CD4-positive, CD25-positive, alpha-beta regulatory T cell (primary cell): ENCODE measurements at regions not wholly inside any gene's neighbourhood (a gene's known extent, or its start where the extent isn't known, plus 50 kb on each side); places are given as distances from the start of the nearest gene placed in this dataset.
"Not testable (repeated sequence)": the region's sequence is repeated elsewhere in the genome, so short reads cannot be mapped to it uniquely, and the experiment has no call there.

Experiments used
- ATAC-seq, 2 donors: fragments of 150-1000 bp; cut with Tn5 transposase; one replicate each; pipeline ENCODE4 v1.10.0; 2021; ENCODE audit warnings: low read depth in 2 of 2, moderate number of reproducible peaks in 2 of 2, moderate library complexity in 1 of 2
- DNase-seq, 3 donors: peaks; one replicate each; pipeline versions ENCODE4 v3.0.0 to v3.0.0-alpha.2; 2012 to 2022; ENCODE audit warnings: mixed read lengths in 1 of 3
- H3K27ac ChIP-seq: one replicate; pipeline ENCODE4 v1.7.0; 2013; ENCODE audit warnings: mild to moderate bottlenecking, low read length; ENCODE audit not compliant: insufficient read depth, poor library complexity, severe bottlenecking
- H3K27me3 ChIP-seq: one replicate; pipeline ENCODE4 v1.7.0; 2013; ENCODE audit warnings: low read length; ENCODE audit not compliant: control insufficient read depth, insufficient read depth
- H3K36me3 ChIP-seq: one replicate; pipeline ENCODE4 v1.7.0; 2013; ENCODE audit warnings: mild to moderate bottlenecking, low read length, moderate library complexity; ENCODE audit not compliant: control insufficient read depth, insufficient read depth
- H3K4me1 ChIP-seq: 2 replicates; pipeline ENCODE4 v1.7.0; 2013; ENCODE audit warnings: mild to moderate bottlenecking, low read length; ENCODE audit not compliant: insufficient read depth, control insufficient read depth, poor library complexity, severe bottlenecking
- H3K4me3 ChIP-seq: one replicate; pipeline ENCODE4 v1.7.0; 2013; ENCODE audit warnings: low read depth, mild to moderate bottlenecking, low read length, moderate library complexity
- H3K9me3 ChIP-seq, 2 experiments: 1 replicate in 1 of 2; 2 replicates in 1 of 2; pipeline ENCODE4 v1.7.0; 2013; ENCODE audit warnings: low read length in 2 of 2, mild to moderate bottlenecking in 1 of 2, moderate library complexity in 1 of 2; ENCODE audit not compliant: control insufficient read depth in 2 of 2
- H3K27ac Mint-ChIP-seq, 3 donors: one replicate each; pipeline ENCODE4 v1.8.0; 2020 to 2022; ENCODE audit warnings: mild to moderate bottlenecking in 3 of 3, mixed read lengths in 3 of 3, moderate library complexity in 2 of 3
- H3K27me3 Mint-ChIP-seq: one replicate; pipeline ENCODE4 v1.8.0; 2022; ENCODE audit warnings: mild to moderate bottlenecking, mixed read lengths
- H3K36me3 Mint-ChIP-seq: one replicate; pipeline ENCODE4 v1.8.0; 2020; ENCODE audit warnings: mixed read lengths
- H3K4me1 Mint-ChIP-seq, 4 donors: one replicate each; pipeline ENCODE4 v1.8.0; 2020 to 2022; ENCODE audit warnings: mixed read lengths in 4 of 4, mild to moderate bottlenecking in 1 of 4
- H3K4me3 Mint-ChIP-seq, 4 donors: one replicate each; pipeline ENCODE4 v1.8.0; 2020 to 2022; ENCODE audit warnings: mild to moderate bottlenecking in 4 of 4, mixed read lengths in 4 of 4, moderate library complexity in 3 of 4
- H3K9me3 Mint-ChIP-seq, 7 donors: one replicate each; pipeline ENCODE4 v1.8.0; 2020 to 2022; ENCODE audit warnings: mixed read lengths in 7 of 7, mild to moderate bottlenecking in 3 of 7, moderate library complexity in 2 of 7

GRCh38 chr9:74057051-74057450, 440.1 kb upstream of the RORB start:
- not testable (repeated sequence) for H3K27me3 ChIP-seq, ATAC-seq, H3K36me3 ChIP-seq, H3K27me3 Mint-ChIP-seq, H3K36me3 Mint-ChIP-seq, H3K4me3 ChIP-seq, H3K27ac Mint-ChIP-seq, H3K27ac ChIP-seq, H3K4me1 Mint-ChIP-seq, DNase-seq, H3K9me3 ChIP-seq, H3K4me3 Mint-ChIP-seq, H3K4me1 ChIP-seq
- H3K9me3 Mint-ChIP-seq: peaks cover 0 to 10% (median 6%) of the 10 kb centered on the region in 7 donors

- H3K4me1 Mint-ChIP-seq: no peaks in the 10 kb centered on the region
Observed at GRCh38 chr9:74064702-74065101, 432.4 kb upstream of the RORB start.

GRCh38 chr9:74066128-74066527, 431.0 kb upstream of the RORB start:
- H3K4me1 Mint-ChIP-seq: no peaks in the 10 kb centered on the region
- H3K27ac Mint-ChIP-seq: no peak overlapping the region
- H3K27me3 ChIP-seq: no peaks in the 10 kb centered on the region
- peaks cover 4 to 21% (median 9%) of the 10 kb centered on the region in 7 donors for H3K9me3 Mint-ChIP-seq
- H3K27ac ChIP-seq: no peak overlapping the region
- H3K4me3 Mint-ChIP-seq: no peak overlapping the region
- peaks cover 0 to 2% of the 10 kb centered on the region in 2 experiments for H3K9me3 ChIP-seq
- H3K36me3 Mint-ChIP-seq: no peaks in the 10 kb centered on the region
- H3K4me1 ChIP-seq: no peaks in the 10 kb centered on the region
- H3K4me3 ChIP-seq: no peak overlapping the region
- no peak for ATAC-seq
- H3K36me3 ChIP-seq: no peaks in the 10 kb centered on the region
- peaks cover 5% of the 10 kb centered on the region for H3K27me3 Mint-ChIP-seq
- no peak for DNase-seq

More at GRCh38 chr9:74064702-74065101, 432.4 kb upstream of the RORB start:
- Histone ChIP-seq H3K4me1 (no peaks in the 10 kb centered on the region), H3K27me3 (no peaks in the 10 kb centered on the region), H3K36me3 (no peaks in the 10 kb centered on the region), H3K9me3 (peaks cover 0 to 2% of the 10 kb centered on the region in 2 experiments), H3K27ac (no peak overlapping the region), H3K4me3 (no peak overlapping the region)
- Mint-ChIP-seq H3K4me3 (no peak overlapping the region), H3K9me3 (peaks cover 2 to 15% (median 12%) of the 10 kb centered on the region in 7 donors), H3K36me3 (no peaks in the 10 kb centered on the region), H3K27ac (no peak overlapping the region), H3K27me3 (peaks cover 5% of the 10 kb centered on the region)
- no peak for ATAC-seq
- DNase-seq: no peak

- DNase-seq: no peak
- H3K27ac ChIP-seq: no peak overlapping the region
- no peak overlapping the region for H3K4me3 Mint-ChIP-seq
- H3K27ac Mint-ChIP-seq: no peak overlapping the region
- H3K4me3 ChIP-seq: no peak overlapping the region
- H3K27me3 Mint-ChIP-seq: peaks cover 5% of the 10 kb centered on the region
- H3K9me3 Mint-ChIP-seq: peaks cover 4 to 25% (median 8%) of the 10 kb centered on the region in 7 donors
- ATAC-seq: no peak
- peaks cover 0 to 2% of the 10 kb centered on the region in 2 experiments for H3K9me3 ChIP-seq
- no peaks in the 10 kb centered on the region for H3K4me1 ChIP-seq
- H3K27me3 ChIP-seq: no peaks in the 10 kb centered on the region
- H3K36me3 ChIP-seq: no peaks in the 10 kb centered on the region
- no peaks in the 10 kb centered on the region for H3K36me3 Mint-ChIP-seq
- no peaks in the 10 kb centered on the region for H3K4me1 Mint-ChIP-seq
Observed at GRCh38 chr9:74066605-74067004, 430.5 kb upstream of the RORB start.

- peaks cover 0 to 29% (median 7%) of the 10 kb centered on the region in 7 donors for H3K9me3 Mint-ChIP-seq
- ATAC-seq: no peak
- H3K36me3 ChIP-seq: no peaks in the 10 kb centered on the region
- no peaks in the 10 kb centered on the region for H3K4me1 Mint-ChIP-seq
- H3K27ac ChIP-seq: no peak overlapping the region
- H3K27me3 Mint-ChIP-seq: no peaks in the 10 kb centered on the region
- H3K36me3 Mint-ChIP-seq: no peaks in the 10 kb centered on the region
- no peaks in the 10 kb centered on the region for H3K9me3 ChIP-seq
- no peak for DNase-seq
- H3K4me1 ChIP-seq: no peaks in the 10 kb centered on the region
- H3K27ac Mint-ChIP-seq: no peak overlapping the region
- H3K4me3 Mint-ChIP-seq: no peak overlapping the region
- no peaks in the 10 kb centered on the region for H3K27me3 ChIP-seq
- no peak overlapping the region for H3K4me3 ChIP-seq
Observed at GRCh38 chr9:74071502-74071901, 425.6 kb upstream of the RORB start.

- Mint-ChIP-seq H3K4me1 (no peaks in the 10 kb centered on the region), H3K9me3 (peaks cover 1 to 31% (median 9%) of the 10 kb centered on the region in 7 donors), H3K27ac (no peak overlapping the region), H3K27me3 (no peaks in the 10 kb centered on the region), H3K4me3 (no peak overlapping the region), H3K36me3 (no peaks in the 10 kb centered on the region)
- Histone ChIP-seq H3K27me3 (no peaks in the 10 kb centered on the region), H3K4me3 (no peak overlapping the region), H3K27ac (no peak overlapping the region), H3K9me3 (peaks cover 0 to 5% of the 10 kb centered on the region in 2 experiments), H3K4me1 (no peaks in the 10 kb centered on the region), H3K36me3 (no peaks in the 10 kb centered on the region)
- ATAC-seq: no peak
- no peak for DNase-seq
Observed at GRCh38 chr9:74073897-74074296, 423.2 kb upstream of the RORB start.

GRCh38 chr9:74078647-74079046, 418.5 kb upstream of the RORB start:
- Histone ChIP-seq H3K4me3 (no peak overlapping the region), H3K9me3 (peaks cover 0 to 6% of the 10 kb centered on the region in 2 experiments), H3K36me3 (no peaks in the 10 kb centered on the region), H3K27me3 (no peaks in the 10 kb centered on the region), H3K4me1 (no peaks in the 10 kb centered on the region), H3K27ac (no peak overlapping the region)
- H3K27ac Mint-ChIP-seq: no peak overlapping the region
- H3K4me1 Mint-ChIP-seq: no peaks in the 10 kb centered on the region
- no peaks in the 10 kb centered on the region for H3K27me3 Mint-ChIP-seq
- no peaks in the 10 kb centered on the region for H3K36me3 Mint-ChIP-seq
- DNase-seq: no peak
- no peak overlapping the region for H3K4me3 Mint-ChIP-seq
- peaks cover 2 to 14% (median 5%) of the 10 kb centered on the region in 7 donors for H3K9me3 Mint-ChIP-seq
- no peak for ATAC-seq

GRCh38 chr9:74080652-74081051, 416.5 kb upstream of the RORB start:
- not testable (repeated sequence) for H3K27me3 ChIP-seq, H3K9me3 ChIP-seq, DNase-seq, H3K36me3 ChIP-seq, H3K4me3 Mint-ChIP-seq, H3K27me3 Mint-ChIP-seq, H3K4me1 ChIP-seq, H3K4me1 Mint-ChIP-seq, H3K36me3 Mint-ChIP-seq, H3K27ac ChIP-seq, H3K4me3 ChIP-seq, ATAC-seq, H3K27ac Mint-ChIP-seq
- H3K9me3 Mint-ChIP-seq: peaks cover 2 to 14% (median 3%) of the 10 kb centered on the region in 7 donors
